ENCODE measurements at regions not wholly inside any gene's neighbourhood (a gene's known extent, or its start where the extent isn't known, plus 50 kb on each side); places are given as distances from the start of the nearest gene placed in this dataset.

GRCh38 chr15:94538280-94538679 lies 306.9 kb downstream of the MCTP2 start:
- Histone ChIP-seq H3K9me3 (ENCODE audit: control insufficient read depth, low read depth, low read length) (no peaks in the 10 kb centered on the region), H3K9ac (ENCODE audit: control insufficient read depth, extremely low read depth, insufficient read depth, low read length) (no peak overlapping the region), H3K79me2 (ENCODE audit: control insufficient read depth, insufficient read depth, low read length) (no peaks in the 10 kb centered on the region), H3K4me2 (ENCODE audit: control insufficient read depth, extremely low read depth, insufficient read depth, low read depth, low read length) (no peak overlapping the region), H3K9me1 (ENCODE audit: control insufficient read depth, extremely low read depth, insufficient read depth, low read length) (no peaks in the 10 kb centered on the region), H3K27me3 (ENCODE audit: control insufficient read depth, extremely low read depth, insufficient read depth, low read length) (no peaks in the 10 kb centered on the region), H4K20me1 (ENCODE audit: control insufficient read depth, extremely low read depth, insufficient read depth, low read length) (no peaks in the 10 kb centered on the region), H3K4me1 (ENCODE audit: control insufficient read depth, extremely low read depth, insufficient read depth, low read length) (peaks cover 3% of the 10 kb centered on the region), H3K4me3 (ENCODE audit: control insufficient read depth in 2 of 3, extremely low read depth in 1 of 3, insufficient read depth in 2 of 3, low read depth in 1 of 3, low read length in 3 of 3) (no peak overlapping the region), H2AFZ (ENCODE audit: control insufficient read depth, low read length) (no peak overlapping the region), H3K36me3 (ENCODE audit: control insufficient read depth in 2 of 2, extremely low read depth in 1 of 2, insufficient read depth in 2 of 2, low read length in 2 of 2) (no peaks in the 10 kb centered on the region), H3K27ac (ENCODE audit: control insufficient read depth, insufficient read depth, low read length) (no peak overlapping the region)
- no peak for FAIRE-seq
- DNase-seq (ENCODE audit: low read depth, low spot score): no peak
- no peak for TF ChIP-seq EZH2 (IDR thresholded peaks at IDR 0.05; ENCODE audit: low read length)
- TF ChIP-seq, protein P1, sequence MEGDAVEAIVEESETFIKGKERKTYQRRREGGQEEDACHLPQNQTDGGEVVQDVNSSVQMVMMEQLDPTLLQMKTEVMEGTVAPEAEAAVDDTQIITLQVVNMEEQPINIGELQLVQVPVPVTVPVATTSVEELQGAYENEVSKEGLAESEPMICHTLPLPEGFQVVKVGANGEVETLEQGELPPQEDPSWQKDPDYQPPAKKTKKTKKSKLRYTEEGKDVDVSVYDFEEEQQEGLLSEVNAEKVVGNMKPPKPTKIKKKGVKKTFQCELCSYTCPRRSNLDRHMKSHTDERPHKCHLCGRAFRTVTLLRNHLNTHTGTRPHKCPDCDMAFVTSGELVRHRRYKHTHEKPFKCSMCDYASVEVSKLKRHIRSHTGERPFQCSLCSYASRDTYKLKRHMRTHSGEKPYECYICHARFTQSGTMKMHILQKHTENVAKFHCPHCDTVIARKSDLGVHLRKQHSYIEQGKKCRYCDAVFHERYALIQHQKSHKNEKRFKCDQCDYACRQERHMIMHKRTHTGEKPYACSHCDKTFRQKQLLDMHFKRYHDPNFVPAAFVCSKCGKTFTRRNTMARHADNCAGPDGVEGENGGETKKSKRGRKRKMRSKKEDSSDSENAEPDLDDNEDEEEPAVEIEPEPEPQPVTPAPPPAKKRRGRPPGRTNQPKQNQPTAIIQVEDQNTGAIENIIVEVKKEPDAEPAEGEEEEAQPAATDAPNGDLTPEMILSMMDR (optimal IDR thresholded peaks at IDR 0.05 in 1 of 3, IDR thresholded peaks at IDR 0.05 in 1 of 3, conservative IDR thresholded peaks at IDR 0.05 in 1 of 3; ENCODE audit: extremely low read depth in 1 of 3, insufficient read depth in 2 of 3, low read length in 3 of 3): no peak
- dilution Hi-C loops (cut with MboI; ENCODE audit: extremely low pct_ligation_motif_present, low sequenced_read_pairs): no loop called here

DNA sequence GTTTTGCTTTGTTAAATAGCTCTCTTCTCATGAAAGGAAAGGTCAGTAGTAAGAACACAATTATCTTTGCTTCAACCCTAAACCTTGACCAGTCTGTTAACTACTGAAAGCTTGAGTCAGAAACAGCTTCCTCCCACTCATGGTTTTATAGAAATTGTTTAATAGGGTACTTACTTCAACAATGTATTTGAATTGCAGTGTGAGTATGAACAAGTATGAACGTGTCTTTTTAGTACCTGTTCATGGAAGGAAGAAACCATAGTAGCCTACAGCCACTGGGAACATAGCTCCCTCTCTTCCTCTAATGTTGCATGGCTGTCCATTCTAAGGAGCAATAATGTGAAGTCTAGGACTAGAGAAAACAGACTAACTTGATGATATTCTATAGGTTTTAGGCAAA lies 311.0 kb downstream of the MCTP2 start:
- H4K20me1 ChIP-seq (ENCODE audit: control insufficient read depth, extremely low read depth, insufficient read depth, low read length): no peaks in the 10 kb centered on the region
- dilution Hi-C loops (cut with MboI; ENCODE audit: extremely low pct_ligation_motif_present, low sequenced_read_pairs): no loop called here
- H3K4me1 ChIP-seq (ENCODE audit: control insufficient read depth, extremely low read depth, insufficient read depth, low read length): peaks cover 3% of the 10 kb centered on the region
- no peak overlapping the region for H3K27ac ChIP-seq (ENCODE audit: control insufficient read depth, insufficient read depth, low read length)
- no peak overlapping the region for H2AFZ ChIP-seq (ENCODE audit: control insufficient read depth, low read length)
- H3K4me3 ChIP-seq (ENCODE audit: control insufficient read depth in 2 of 3, extremely low read depth in 1 of 3, insufficient read depth in 2 of 3, low read depth in 1 of 3, low read length in 3 of 3): no peak overlapping the region
- H3K9me1 ChIP-seq (ENCODE audit: control insufficient read depth, extremely low read depth, insufficient read depth, low read length): no peaks in the 10 kb centered on the region
- no peaks in the 10 kb centered on the region for H3K9me3 ChIP-seq (ENCODE audit: control insufficient read depth, low read depth, low read length)
- FAIRE-seq (peak; percentile 48), DNase-seq (ENCODE audit: low read depth, low spot score) (no peak)
- no peak for TF ChIP-seq EZH2 (IDR thresholded peaks at IDR 0.05; ENCODE audit: low read length)
- TF ChIP-seq, protein P1 (optimal IDR thresholded peaks at IDR 0.05 in 1 of 3, IDR thresholded peaks at IDR 0.05 in 1 of 3, conservative IDR thresholded peaks at IDR 0.05 in 1 of 3; ENCODE audit: extremely low read depth in 1 of 3, insufficient read depth in 2 of 3, low read length in 3 of 3): no peak
- H3K79me2 ChIP-seq (ENCODE audit: control insufficient read depth, insufficient read depth, low read length): no peaks in the 10 kb centered on the region
- no peaks in the 10 kb centered on the region for H3K36me3 ChIP-seq (ENCODE audit: control insufficient read depth in 2 of 2, extremely low read depth in 1 of 2, insufficient read depth in 2 of 2, low read length in 2 of 2)
- H3K9ac ChIP-seq (ENCODE audit: control insufficient read depth, extremely low read depth, insufficient read depth, low read length): no peak overlapping the region
- no peak overlapping the region for H3K4me2 ChIP-seq (ENCODE audit: control insufficient read depth, extremely low read depth, insufficient read depth, low read depth, low read length)
- no peaks in the 10 kb centered on the region for H3K27me3 ChIP-seq (ENCODE audit: control insufficient read depth, extremely low read depth, insufficient read depth, low read length)

Data from keratinocyte (primary cell).